IPS-NIHi11 (cell line): ENCODE measurements at regions not wholly inside any gene's neighbourhood (a gene's known extent, or its start where the extent isn't known, plus 50 kb on each side); places are given as distances from the start of the nearest gene placed in this dataset.
A peak's percentile ranks its signal among the peaks of the same experiment; 100 is the strongest.

ENCODE experiments used
- DNase-seq: peaks from one replicate; pipeline ENCODE4 v3.0.0; 2012; ENCODE audit warnings: mixed read lengths, low spot score

GRCh38 chr3:94709249-94709902 is 646.5 kb downstream of the NSUN3 start:
- no peak for DNase-seq

DNA sequence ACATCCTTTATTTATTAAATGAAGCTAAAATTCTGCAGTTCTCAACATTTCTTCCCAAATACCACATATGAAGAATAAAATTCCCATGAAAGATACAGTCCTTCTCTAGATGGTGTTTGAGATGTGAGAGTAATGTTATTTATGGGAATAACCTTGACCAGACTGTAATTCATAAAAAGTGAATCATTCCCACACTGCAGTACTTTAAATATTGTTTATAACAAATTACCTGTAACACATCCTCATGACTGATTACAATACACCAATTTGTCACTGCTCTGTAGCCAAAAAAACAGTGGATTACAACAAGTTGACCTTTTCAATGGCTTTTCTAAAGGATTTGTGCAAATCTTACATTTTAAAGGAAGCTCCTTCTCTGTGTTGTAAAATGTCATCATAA is 651.3 kb downstream of the NSUN3 start:
- no peak for DNase-seq

GRCh38 chr3:94716326-94717018 is 653.6 kb downstream of the NSUN3 start:
- DNase-seq: no peak

DNA sequence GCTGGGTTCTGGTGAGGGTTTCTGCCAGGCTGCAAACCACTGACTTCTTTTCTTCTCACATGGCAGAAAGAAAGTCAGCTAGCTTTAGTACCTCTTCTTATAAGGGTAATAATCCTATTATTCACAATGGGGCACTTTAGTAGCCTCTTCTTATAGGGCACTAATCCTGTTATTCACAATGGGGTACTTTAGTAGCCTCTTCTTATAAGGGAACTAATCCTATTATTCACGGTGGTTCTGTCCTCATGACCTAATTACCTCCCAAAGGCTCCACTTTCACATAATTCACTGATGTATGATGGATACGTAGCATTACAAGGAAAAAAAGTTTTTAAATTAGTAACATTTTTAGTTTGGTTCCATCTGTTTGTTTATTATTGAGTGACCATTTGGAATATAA is 671.3 kb downstream of the NSUN3 start:
- no peak for DNase-seq

DNA sequence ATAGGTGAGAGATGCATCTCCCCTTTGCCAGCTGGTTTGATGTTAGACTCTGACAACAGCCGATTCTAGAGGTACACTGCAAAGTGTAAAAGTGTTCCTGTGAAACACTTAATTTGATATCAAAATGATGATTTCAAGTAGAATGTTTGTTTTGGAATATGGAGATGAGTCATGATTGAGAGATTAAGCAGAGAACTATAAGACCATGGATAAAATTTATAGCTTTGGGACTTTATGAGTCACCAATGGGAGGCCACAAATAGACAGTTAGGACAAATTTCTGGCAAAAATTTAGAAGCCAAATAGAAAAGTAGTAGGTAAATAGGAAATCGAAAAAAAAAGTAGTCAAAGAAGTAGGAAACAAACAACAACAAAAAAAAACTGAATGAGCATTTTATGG is 672.5 kb downstream of the NSUN3 start:
- no peak for DNase-seq

DNA sequence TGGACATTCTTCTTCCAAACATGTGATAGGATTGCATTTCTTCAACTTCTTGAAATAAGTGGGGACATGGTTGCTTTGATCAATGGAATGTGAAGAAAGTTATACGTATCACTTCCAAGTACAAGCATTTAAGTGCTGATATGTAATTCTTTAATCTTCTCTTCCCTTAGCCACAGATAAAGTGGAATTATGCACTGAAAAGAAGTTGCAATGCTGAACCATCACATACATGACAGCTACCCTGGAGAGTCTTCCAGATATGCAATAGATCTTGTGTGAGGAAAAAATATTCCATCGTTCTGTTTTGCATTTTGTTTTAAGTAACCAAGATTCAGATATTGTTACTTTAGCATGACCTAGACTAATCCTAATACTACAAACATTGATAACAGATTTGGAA is 674.3 kb downstream of the NSUN3 start:
- no peak for DNase-seq

GRCh38 chr3:94739420-94739819 is 676.6 kb downstream of the NSUN3 start:
- DNase-seq: no peak

- DNase-seq: no peak
These were observed 695.9 kb downstream of the NSUN3 start for GRCh38 chr3:94758751-94759150.

- DNase-seq: no peak
These were observed 709.5 kb downstream of the NSUN3 start for GRCh38 chr3:94772402-94772801.

DNA sequence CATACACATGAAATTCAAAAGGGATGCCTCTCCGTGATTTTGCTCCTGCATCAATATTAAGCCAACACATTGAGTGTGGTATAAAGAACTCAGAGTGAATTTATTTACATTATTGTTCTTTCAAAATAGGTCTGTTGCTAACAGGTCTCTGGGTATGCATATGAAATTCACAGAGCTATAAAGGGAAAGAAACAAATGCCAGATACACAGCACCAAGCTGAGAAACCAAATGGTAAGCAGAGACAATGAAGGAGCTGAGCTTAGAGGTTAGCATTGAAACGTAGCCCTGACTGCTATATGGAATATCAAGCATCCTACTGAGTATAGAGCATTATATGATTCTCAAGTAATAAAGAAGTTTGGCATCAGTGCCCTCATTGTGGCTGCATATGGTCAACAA is 712.9 kb downstream of the NSUN3 start:
- DNase-seq: no peak

DNA sequence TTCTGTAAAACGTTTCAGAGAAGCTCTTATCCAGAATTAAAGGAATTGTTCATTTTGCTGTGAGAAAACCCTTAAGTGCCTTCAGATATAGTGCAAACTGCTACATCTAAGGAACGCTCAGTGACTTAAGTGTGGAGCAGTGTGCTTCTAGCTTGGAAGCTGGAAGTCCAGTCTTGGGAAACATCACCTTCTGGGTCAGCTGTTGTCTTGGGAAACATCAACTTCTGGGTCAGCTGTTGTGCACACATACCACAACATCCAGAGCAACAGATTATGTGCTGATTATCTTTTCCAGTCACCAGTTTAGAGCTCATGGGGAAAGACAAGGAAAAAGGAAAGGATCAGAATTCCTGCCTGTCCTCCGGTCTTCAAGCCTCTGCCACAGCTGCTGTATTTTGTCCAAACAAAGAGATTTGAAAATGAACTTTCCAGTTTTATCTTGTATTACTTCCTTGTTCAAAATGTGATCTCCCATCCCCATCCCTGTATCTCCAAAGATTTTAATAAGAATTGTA is 713.6 kb downstream of the NSUN3 start:
- DNase-seq: no peak

DNA sequence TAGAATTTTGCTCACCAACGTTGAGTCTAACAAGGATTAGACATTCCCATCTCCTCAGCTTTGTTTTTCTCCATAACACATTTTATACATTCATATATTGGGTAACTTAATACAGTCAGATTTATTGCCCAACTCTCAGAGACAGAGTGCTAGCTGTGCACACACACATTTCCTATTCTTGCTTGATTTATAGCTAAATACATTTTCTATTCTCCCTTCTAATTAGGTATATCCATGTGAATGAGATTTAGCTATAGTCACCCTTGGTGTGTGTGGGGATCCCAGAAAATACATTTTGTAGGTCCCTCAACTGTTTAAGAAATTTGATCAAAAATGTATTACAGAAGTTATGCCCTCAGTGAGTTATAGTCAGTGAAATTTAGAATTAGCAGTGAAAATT is 715.4 kb downstream of the NSUN3 start:
- DNase-seq: no peak

DNA sequence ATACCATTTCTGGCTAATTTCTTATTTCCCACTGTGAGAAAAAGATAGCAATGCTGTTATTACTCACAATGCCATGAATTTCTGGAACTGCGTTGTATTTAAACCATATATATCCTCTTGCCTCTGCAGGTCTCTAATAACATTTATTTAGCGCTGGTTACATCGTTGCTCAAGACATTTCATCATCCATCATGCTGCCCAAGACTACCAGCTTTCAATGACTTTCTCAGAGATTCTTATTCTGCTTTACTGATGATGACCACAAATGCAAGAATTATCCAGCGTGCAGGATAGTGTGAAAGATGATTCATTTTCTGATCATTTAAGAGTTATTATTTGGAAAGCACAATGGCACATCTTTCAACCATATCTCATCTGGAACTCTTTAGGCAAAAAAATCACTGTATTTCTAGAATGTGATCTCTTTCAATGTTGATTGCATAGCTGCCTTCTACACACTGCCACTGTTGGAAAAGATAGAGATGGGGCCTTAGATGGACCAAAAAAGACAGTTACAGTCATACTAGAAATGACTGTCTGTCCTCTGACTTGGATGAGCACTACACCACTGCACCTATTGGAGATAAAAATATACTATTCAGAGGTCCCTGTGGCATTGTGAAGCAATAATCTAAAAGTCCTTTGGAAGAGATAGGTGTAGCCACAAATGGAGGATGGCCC is 716.1 kb downstream of the NSUN3 start:
- no peak for DNase-seq

DNA sequence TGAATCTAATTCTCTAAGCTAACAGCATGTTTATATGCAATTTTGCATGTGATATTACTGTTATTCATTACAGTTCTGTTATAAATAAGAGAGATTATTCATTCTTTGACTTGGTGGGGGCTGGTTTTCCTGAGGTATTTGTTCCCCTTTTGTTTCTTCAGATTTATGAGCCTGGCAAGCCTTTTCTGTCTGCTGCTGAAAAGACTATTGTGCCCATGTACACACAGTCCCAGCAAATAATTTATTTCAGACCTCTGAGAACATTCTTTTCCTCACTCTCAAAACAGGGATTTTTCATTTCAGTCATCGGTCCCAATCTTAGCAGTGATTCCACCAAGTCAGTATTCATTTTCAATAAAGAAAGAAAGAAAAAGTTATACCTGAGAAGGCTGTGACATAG is 716.8 kb downstream of the NSUN3 start:
- DNase-seq: no peak

DNA sequence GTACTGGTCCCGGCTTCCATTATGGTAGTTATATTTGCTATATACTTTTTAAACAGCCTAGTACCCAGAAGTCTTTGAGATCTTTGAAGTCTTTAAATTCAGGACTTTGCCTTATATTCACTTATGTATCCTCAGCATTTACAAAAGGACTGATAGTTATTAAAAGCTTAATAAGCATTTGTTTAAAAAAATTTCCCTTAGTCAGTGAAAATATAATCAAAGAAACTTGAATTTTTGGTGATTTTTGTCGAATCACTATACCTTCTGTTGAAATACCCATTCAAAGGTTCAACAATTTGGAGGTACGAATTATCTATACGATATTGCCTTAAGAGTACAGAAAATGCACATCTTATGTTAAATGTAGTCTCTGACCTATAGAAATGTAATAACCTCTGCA is 721.4 kb downstream of the NSUN3 start:
- no peak for DNase-seq

- no peak for DNase-seq
These were observed 724.2 kb downstream of the NSUN3 start for GRCh38 chr3:94787066-94787465.

DNA sequence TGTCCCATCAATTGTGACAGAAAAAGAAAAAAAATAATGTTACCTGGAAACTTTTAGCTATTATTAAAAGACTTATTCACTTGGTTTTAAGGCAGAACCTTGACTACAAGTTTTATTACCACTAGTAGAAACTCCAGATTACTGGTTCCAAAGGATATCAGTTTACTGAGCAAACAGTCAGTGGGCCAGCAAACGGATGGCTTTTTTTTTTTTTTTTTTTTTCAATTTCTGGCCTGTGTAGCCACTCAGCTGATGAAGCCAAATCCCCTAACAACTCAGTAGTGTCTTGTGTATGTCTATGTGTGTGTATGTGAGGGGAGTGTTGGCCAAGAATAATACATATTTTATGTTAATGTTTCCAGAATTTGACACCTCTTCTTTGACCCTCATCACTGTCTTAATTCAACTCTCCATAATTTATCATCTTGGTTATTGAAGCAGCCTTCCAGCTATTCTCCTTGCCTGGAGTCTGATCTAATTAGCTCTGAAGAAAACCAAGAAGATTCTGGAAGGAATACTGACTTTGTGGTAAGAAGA is 724.9 kb downstream of the NSUN3 start:
- DNase-seq: no peak

- no peak for DNase-seq
These were observed 731.7 kb downstream of the NSUN3 start for GRCh38 chr3:94794563-94794962.

- DNase-seq: no peak
These were observed 736.7 kb downstream of the NSUN3 start for GRCh38 chr3:94799420-94800060.

DNA sequence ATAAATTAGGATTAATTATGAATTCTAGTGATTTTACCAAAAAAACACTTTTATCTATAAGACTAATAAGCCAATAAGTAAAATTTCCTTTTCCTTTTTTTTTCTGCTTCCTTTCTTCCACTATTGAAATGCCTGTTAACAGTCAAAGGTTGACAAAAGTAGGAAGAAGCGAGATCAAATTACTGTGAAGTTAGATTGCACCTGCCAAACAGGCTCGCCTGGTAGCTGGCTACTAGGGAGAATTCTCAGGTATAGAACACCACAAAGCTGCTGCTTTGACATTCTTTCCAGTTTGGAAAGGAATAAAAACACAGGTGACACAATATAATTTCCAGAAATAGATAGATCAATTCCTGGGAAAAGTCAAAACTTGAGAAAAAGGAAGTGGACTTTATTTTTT is 749.0 kb downstream of the NSUN3 start:
- DNase-seq: peak; percentile 10

DNA sequence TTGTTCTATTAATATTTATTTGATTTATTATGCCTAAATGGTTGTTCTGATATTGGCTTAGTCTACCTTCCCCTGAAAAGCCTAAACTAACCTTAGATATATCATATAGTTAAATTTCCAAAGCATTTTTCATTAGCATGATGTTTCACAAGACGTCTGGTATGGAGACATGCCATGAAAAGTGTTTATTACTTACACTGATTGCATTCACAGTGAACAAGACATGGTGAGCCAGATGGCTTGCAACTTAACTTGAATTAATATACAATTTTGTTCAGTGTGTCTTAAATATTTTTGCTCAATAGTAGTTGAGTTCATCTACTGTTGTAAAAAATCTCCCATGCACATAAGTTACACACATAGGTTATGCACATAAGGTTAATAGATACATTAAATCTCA is 758.4 kb downstream of the NSUN3 start:
- no peak for DNase-seq

- no peak for DNase-seq
These were observed 759.4 kb downstream of the NSUN3 start for GRCh38 chr3:94822298-94822697.
